GM19193 (cell line): ENCODE measurements at regions not wholly inside any gene's neighbourhood (a gene's known extent, or its start where the extent isn't known, plus 50 kb on each side); places are given as distances from the start of the nearest gene placed in this dataset.

Source experiments
- POLR2A ChIP-seq: IDR thresholded peaks from 4 replicates; pipeline ENCODE4 v1.6.1; 2011; ENCODE audit not compliant: insufficient read depth, insufficient read length; ENCODE audit errors: extremely low read depth

DNA sequence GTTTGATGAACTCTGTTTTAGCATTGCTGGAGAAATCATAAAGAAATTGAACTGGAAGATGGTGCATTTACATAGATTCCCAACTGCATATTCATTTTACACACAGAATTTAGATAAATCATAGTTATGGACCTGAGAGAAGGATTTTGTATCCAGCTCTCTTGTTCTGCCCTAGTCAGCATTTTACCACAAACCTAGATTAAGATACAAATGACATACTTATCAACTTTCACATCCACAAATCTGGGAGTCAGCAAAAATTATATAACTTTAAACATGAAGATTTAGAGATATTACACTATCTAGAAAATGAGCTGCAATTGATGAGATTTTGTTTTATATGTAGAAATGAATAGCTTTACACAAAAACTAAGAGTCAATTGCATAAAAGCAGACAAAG, 632.8 kb downstream of the IGSF11 start:
- no peak for TF ChIP-seq POLR2A

DNA sequence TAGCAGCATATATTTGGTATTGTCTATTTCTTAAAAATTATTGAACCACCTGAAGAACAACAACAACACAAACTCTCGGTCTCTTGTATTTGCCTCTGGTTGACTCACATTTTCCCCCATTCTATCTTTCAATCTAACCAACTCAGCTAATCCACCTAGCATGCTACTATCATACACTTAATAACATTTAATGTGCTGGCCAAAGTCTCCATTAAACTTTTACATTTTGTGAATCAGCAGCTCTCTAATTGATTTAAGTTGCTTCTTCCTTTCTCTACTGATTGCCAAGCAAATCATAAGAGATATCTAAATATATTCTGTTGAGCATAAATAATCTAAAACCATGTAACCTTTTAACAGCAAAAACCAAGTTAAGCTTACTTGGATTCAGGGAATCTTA, 631.7 kb downstream of the IGSF11 start:
- no peak for TF ChIP-seq POLR2A

GRCh38 chr3:118406562-118406961, 628.1 kb downstream of the IGSF11 start:
- no peak for TF ChIP-seq POLR2A

DNA sequence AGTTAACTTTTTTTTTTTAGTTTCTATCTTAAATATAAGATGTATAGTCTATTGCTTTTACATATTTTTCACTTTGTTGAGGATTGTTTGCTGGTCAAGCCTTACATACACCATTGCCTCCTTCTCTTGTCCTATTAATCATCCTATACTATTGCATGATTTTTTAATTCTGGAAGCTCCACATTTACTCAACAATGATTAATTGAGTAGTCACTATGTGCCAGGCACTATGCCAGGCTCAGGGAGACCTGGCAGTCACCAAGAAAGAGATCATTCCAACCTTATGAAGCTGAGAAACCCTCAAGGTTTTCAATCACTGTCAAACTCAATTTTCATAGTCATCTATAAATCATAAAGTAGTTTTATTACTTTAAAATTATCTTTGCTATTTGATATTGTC, 626.2 kb downstream of the IGSF11 start:
- no peak for TF ChIP-seq POLR2A

DNA sequence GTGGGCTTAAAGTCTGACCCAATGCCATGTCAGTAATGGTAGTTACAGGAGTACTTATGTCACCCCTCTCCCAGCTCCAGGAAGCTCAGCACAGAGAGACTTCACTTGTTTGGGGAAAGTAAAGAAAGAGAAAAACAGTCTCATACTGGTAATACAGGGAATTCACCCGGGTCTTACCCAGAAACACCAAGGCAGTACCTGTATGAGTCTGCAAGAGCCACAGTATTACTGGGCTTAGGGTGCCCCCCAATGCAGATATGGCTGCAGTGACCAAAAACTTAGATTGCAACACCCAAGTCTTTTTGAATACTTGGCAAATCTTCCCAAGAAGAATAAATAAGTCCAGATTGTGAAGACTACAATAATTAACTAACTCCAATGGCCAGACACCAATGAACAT, 622.1 kb downstream of the IGSF11 start:
- TF ChIP-seq POLR2A = no peak

DNA sequence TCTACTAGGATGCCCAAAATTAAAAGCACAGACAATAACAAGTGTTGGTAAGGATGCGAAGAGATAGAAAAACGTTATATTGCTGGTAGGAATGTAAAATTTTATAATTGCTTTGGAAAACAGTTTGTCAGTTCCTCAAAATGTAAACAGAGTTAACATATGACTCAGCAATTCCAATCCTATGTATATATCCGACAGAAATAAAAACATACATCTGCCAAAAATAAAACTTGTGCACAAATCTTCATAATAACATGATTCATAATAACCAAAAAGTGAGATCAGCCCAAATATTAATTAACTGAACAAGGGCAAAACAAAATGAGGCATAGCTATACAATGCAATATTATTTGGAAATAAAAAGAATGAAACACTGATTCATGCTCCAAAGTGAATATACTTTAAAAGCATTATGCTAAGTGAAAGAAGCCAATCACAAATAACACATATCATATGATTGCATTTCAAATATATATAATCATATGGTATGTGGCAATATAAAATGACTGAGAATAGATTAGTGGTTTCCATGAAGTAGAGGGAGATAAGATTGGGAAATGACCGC, 609.3 kb downstream of the IGSF11 start:
- no peak for TF ChIP-seq POLR2A

DNA sequence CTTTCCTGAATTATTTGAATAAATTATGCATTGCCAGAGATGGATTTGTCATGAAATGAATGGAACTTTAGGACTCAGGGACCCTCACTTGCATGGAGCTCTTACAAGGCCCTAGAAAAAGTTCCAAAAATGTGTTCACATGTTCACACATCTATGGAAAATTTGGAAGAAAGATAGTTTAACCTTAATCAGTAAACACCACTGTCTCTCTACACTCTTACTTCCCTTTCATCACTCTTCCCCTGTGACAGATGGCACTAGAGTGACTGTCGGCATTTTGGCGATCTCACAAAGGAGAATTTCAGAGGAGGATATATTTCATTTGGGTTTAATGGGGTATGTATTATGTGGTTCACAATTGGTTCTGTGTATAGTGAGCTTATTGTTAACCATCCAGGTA, 600.8 kb downstream of the IGSF11 start:
- no peak for TF ChIP-seq POLR2A

DNA sequence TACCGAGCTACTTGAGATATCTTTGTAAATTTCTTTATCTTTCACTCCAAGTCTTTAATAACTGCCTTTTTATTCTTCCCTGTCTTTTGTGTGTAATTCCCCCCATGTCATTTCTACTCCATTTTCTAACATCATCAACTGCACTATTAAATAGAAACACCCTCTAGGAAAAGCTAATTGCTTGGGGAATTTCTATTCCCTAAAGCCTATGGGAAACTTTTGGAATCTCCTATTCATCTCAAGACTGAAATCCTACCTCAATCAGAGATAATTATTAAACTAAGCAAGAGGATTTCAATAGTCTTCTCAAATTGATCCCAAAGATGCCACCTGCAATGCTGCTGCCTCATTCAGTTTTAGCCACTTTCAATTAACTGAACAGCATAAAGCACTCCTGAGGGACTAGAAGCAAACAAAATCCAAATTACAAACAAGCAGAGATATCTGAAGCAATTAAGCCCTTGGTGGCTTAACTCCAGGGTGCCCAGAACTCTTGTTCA, 598.7 kb downstream of the IGSF11 start:
- no peak for TF ChIP-seq POLR2A

DNA sequence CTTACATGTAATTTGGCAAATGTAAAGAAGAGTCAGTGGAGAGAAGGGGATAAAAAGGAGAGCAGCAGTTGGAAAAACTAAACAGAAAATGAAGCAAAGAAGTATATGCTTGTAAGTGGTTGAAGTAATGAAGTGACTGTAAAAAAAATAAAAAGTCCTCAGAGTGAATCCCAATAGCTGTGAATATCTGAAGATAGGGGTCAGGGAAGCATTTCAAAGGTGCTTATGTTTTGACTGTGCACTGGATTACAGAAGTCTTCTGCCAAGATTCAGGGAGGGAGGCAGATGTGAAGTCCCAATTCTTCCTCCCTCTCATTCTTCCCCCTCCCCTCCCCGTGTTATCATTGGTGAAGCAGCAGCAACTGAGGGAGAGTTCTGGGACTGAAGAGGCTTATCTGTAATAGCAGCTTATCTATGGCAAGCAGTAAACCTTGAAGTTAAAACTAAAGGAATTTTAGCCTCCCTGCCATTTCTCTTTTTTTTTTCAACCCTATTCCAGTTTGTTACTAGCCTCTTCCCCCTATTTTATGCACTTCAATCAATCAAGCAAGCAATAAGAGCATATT, 597.9 kb downstream of the IGSF11 start:
- TF ChIP-seq POLR2A = no peak

DNA sequence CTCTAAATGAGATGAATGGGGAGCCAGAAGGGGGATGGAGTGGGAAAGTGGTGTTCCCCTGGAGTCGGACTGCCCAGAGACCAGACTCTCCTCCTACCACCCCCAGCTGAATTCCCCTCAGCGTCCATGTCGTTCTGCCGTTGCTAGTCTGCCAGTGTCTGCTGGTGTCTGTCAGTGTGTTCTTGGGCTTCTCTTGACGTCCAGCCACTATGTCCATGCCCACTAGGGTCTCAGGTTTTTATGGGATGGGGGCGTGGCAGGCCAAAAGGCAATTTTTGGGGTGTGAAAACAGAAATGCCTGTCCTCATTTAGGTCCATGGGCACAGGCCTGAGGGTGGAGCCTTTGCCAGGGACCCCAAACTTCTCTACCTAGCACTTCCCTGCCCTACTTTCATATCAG, 589.6 kb downstream of the IGSF11 start:
- no peak for TF ChIP-seq POLR2A

GRCh38 chr3:118447339-118447738, 587.3 kb downstream of the IGSF11 start:
- TF ChIP-seq POLR2A = no peak

GRCh38 chr3:118466795-118467330, 567.8 kb downstream of the IGSF11 start:
- TF ChIP-seq POLR2A = no peak

DNA sequence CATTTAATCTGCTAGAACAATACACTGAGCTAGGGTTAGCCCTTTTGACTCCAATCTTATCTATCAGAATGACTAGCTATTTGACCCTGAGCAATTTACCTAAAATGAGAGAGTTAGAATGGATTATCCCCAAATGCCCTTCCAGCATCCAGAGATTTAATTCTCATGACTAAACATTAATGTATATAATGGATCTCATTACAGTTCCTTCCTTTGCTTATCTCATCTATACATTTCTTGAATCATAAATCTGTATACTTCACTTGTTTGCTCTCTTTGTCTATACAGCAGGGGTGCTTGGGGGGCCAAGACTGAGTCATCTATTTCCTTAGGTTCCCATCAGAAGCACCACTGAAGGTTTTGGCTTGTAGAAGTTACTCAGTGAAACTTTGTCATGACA, 565.8 kb downstream of the IGSF11 start:
- TF ChIP-seq POLR2A = no peak

DNA sequence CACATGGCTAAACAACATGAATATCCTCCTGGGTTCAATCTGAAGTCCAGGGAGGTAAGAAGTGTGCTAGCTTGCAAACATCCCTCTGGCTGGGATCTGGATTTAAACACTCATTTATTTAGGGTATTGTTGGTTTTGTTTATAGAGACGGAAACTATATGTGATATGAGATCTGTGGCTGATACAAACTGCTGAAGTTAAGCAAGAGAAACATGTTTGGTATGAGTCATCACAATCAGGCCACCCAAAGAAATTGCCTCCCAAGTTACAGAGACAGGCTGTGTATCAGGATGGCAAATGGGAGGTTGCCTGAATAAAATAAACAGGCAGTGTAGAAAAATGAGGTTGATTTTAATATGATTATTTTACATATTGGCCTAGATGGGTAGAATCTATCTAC, 562.1 kb downstream of the IGSF11 start:
- no peak for TF ChIP-seq POLR2A

GRCh38 chr3:118473343-118473742, 561.3 kb downstream of the IGSF11 start:
- no peak for TF ChIP-seq POLR2A

- no peak for TF ChIP-seq POLR2A
These were observed 557.6 kb downstream of the IGSF11 start for GRCh38 chr3:118476885-118477618.
